WTC11 (cell line): ENCODE measurements at regions not wholly inside any gene's neighbourhood (a gene's known extent, or its start where the extent isn't known, plus 50 kb on each side); places are given as distances from the start of the nearest gene placed in this dataset.

ENCODE experiments used
- ATAC-seq: fragments of 200-7000 bp; cut with Tn5 transposase; 2 replicates; pipeline ENCODE4 v1.10.0; 2021; ENCODE audit warnings: mild to moderate bottlenecking, moderate library complexity
- CTCF ChIA-PET: fragments of 300-600 bp; sonication (Branson Sonifier 250); formaldehyde crosslinking; loops from one replicate; lab custom pipeline; 2021; ENCODE audit warnings: antibody characterized with exemption; lab: Charles Lee
- POLR2A ChIA-PET: fragments of 350-600 bp; sonication (Branson Sonifier 250); formaldehyde crosslinking; loops from one replicate; lab custom pipeline; 2021; ENCODE audit warnings: antibody characterized with exemption; lab: Charles Lee
- DNase-seq: peaks from one replicate; pipeline ENCODE4 v3.0.0; 2021; ENCODE audit warnings: low spot score
- H3K27ac Mint-ChIP-seq: 2 replicates; pipeline ENCODE4 v1.8.0; 2021; ENCODE audit warnings: mixed read lengths
- H3K27me3 Mint-ChIP-seq: 2 replicates; pipeline ENCODE4 v1.8.0; 2021; ENCODE audit warnings: low read depth, mild to moderate bottlenecking, moderate library complexity, mixed read lengths
- H3K36me3 Mint-ChIP-seq: 2 replicates; pipeline ENCODE4 v1.8.0; 2021; ENCODE audit warnings: mixed read lengths
- H3K4me1 Mint-ChIP-seq: 2 replicates; pipeline ENCODE4 v1.8.0; 2022; ENCODE audit warnings: mixed read lengths
- H3K4me3 Mint-ChIP-seq: 2 replicates; pipeline ENCODE4 v1.8.0; 2021; ENCODE audit warnings: mild to moderate bottlenecking, moderate library complexity, mixed read lengths
- H3K9me3 Mint-ChIP-seq: 2 replicates; pipeline ENCODE4 v1.8.0; 2021; ENCODE audit warnings: mixed read lengths
- ATF3 ChIP-seq: sonication (generic); formaldehyde crosslinking; conservative IDR thresholded peaks from 2 replicates; pipeline ENCODE4 v1.8.1; 2022; ENCODE audit warnings: mild to moderate bottlenecking, missing genetic modification reagents
- E2F1 ChIP-seq: sonication (generic); formaldehyde crosslinking; IDR thresholded peaks from 2 replicates; pipeline ENCODE4 v1.8.0; 2022; ENCODE audit warnings: mild to moderate bottlenecking, missing genetic modification reagents
- E2F4 ChIP-seq: sonication (generic); formaldehyde crosslinking; IDR thresholded peaks from 2 replicates; pipeline ENCODE4 v1.8.1; 2022; ENCODE audit warnings: low read depth, mild to moderate bottlenecking, moderate library complexity, missing genetic modification reagents, borderline replicate concordance
- ELF4 ChIP-seq: sonication (generic); formaldehyde crosslinking; IDR thresholded peaks from 2 replicates; pipeline ENCODE4 v1.8.1; 2022; ENCODE audit warnings: low read depth, mild to moderate bottlenecking, moderate library complexity, missing genetic modification reagents
- FOXP1 ChIP-seq: sonication (generic); formaldehyde crosslinking; IDR thresholded peaks from 2 replicates; pipeline ENCODE4 v1.8.0; 2022; ENCODE audit warnings: missing genetic modification reagents, mild to moderate bottlenecking, moderate library complexity, borderline replicate concordance
- GABPB1 ChIP-seq: sonication (generic); formaldehyde crosslinking; IDR thresholded peaks from 2 replicates; pipeline ENCODE4 v1.8.1; 2023; ENCODE audit warnings: mild to moderate bottlenecking, missing genetic modification reagents
- GTF2I ChIP-seq: fragments of 250-450 bp; sonication (Bioruptor Pico); conservative IDR thresholded peaks from 2 replicates; pipeline ENCODE4 v1.4.0; 2021; ENCODE audit warnings: mild to moderate bottlenecking
- IRF1 ChIP-seq: sonication (generic); formaldehyde crosslinking; IDR thresholded peaks from 2 replicates; pipeline ENCODE4 v1.8.0; 2023; ENCODE audit warnings: missing genetic modification reagents
- KAT7 ChIP-seq: sonication (generic); formaldehyde crosslinking; IDR thresholded peaks from 2 replicates; pipeline ENCODE4 v1.8.1; 2023; ENCODE audit warnings: missing genetic modification reagents, mild to moderate bottlenecking, borderline replicate concordance
- PREB ChIP-seq: sonication (generic); formaldehyde crosslinking; IDR thresholded peaks from 2 replicates; pipeline ENCODE4 v1.8.1; 2022; ENCODE audit warnings: mild to moderate bottlenecking, missing genetic modification reagents, moderate library complexity, borderline replicate concordance
- SP1 ChIP-seq: sonication (generic); formaldehyde crosslinking; conservative IDR thresholded peaks from 2 replicates; pipeline ENCODE4 v1.8.1; 2022; ENCODE audit warnings: missing genetic modification reagents
- TP53 ChIP-seq: sonication (generic); formaldehyde crosslinking; IDR thresholded peaks from 2 replicates; pipeline ENCODE4 v1.8.1; 2023; ENCODE audit warnings: mild to moderate bottlenecking, missing genetic modification reagents
- USF1 ChIP-seq: sonication (generic); formaldehyde crosslinking; IDR thresholded peaks from 2 replicates; pipeline ENCODE4 v1.8.0; 2022; ENCODE audit warnings: mild to moderate bottlenecking, missing genetic modification reagents
- ZMAT4 ChIP-seq: fragments of 250-450 bp; sonication (Bioruptor Pico); IDR thresholded peaks from 2 replicates; pipeline ENCODE4 v1.9.0; 2021; ENCODE audit warnings: mild to moderate bottlenecking
- ZNF219 ChIP-seq: sonication (generic); formaldehyde crosslinking; IDR thresholded peaks from 2 replicates; pipeline ENCODE4 v1.8.0; 2023; ENCODE audit warnings: missing genetic modification reagents, mild to moderate bottlenecking, borderline replicate concordance
- ZSCAN18 ChIP-seq: fragments of 250-450 bp; sonication (Bioruptor Pico); IDR thresholded peaks from 2 replicates; pipeline ENCODE4 v2.1.2; 2022; ENCODE audit warnings: mild to moderate bottlenecking, moderate library complexity

- no peak for ATAC-seq
- Mint-ChIP-seq H3K4me1 (peaks cover 12% of the 10 kb centered on the region), H3K4me3 (no peak overlapping the region), H3K9me3 (no peaks in the 10 kb centered on the region), H3K27ac (no peak overlapping the region), H3K27me3 (no peaks in the 10 kb centered on the region), H3K36me3 (no peaks in the 10 kb centered on the region)
- ChIA-PET CTCF (no interaction called here), POLR2A (no interaction called here)
- TF ChIP-seq TP53, result no peak
- TF ChIP-seq GABPB1 (CRISPR knock-in tag), result no peak
- no peak for TF ChIP-seq ATF3 (CRISPR knock-in tag)
- TF ChIP-seq E2F1 (CRISPR knock-in tag), result no peak
- DNase-seq, result no peak
These were observed 226.4 kb downstream of the PLA2G4A start for GRCh38 chr1:187054862-187055757.

GRCh38 chr1:187063271-187063670 lies 234.5 kb downstream of the PLA2G4A start:
- Mint-ChIP-seq H3K4me3 (no peak overlapping the region), H3K36me3 (no peaks in the 10 kb centered on the region), H3K9me3 (peaks cover 9% of the 10 kb centered on the region; the same call in 1 of the 2 replicates), H3K27me3 (no peaks in the 10 kb centered on the region), H3K4me1 (no peaks in the 10 kb centered on the region), H3K27ac (no peak overlapping the region)
- no peak for TF ChIP-seq IRF1 (CRISPR knock-in tag)
- TF ChIP-seq GTF2I, result no peak
- no peak for TF ChIP-seq FOXP1
- no peak for TF ChIP-seq KAT7 (CRISPR knock-in tag)
- no peak for TF ChIP-seq ZSCAN18 (CRISPR knock-in tag)
- no peak for TF ChIP-seq SP1 (CRISPR knock-in tag)
- no peak for TF ChIP-seq PREB (CRISPR knock-in tag)
- no peak for TF ChIP-seq ZMAT4 (CRISPR knock-in tag)
- no peak for TF ChIP-seq ZNF219
- POLR2A ChIA-PET, result no interaction called here
- DNase-seq (no peak), ATAC-seq (no peak)
- CTCF ChIA-PET, result no interaction called here

GRCh38 chr1:187067160-187067559 lies 238.4 kb downstream of the PLA2G4A start:
- no peaks in the 10 kb centered on the region for H3K36me3 Mint-ChIP-seq
- 0 out of 2 replicates have a peak, but pooled peaks cover 1% of the 10 kb centered on the region for H3K9me3 Mint-ChIP-seq
- no peaks in the 10 kb centered on the region for H3K27me3 Mint-ChIP-seq
- no peak for DNase-seq
- ChIA-PET POLR2A (no interaction called here), CTCF (no interaction called here)
- peaks cover 10% of the 10 kb centered on the region for H3K4me1 Mint-ChIP-seq
- no peak overlapping the region for H3K27ac Mint-ChIP-seq
- TF ChIP-seq ZNF219 (no peak), SP1 (CRISPR knock-in tag) (no peak), ZMAT4 (CRISPR knock-in tag) (no peak), USF1 (CRISPR knock-in tag) (no peak), IRF1 (CRISPR knock-in tag) (no peak), E2F4 (CRISPR knock-in tag) (no peak), ATF3 (CRISPR knock-in tag) (no peak), ELF4 (no peak), GABPB1 (CRISPR knock-in tag) (no peak)
- H3K4me3 Mint-ChIP-seq, result no peak overlapping the region
- ATAC-seq, result no peak
